ENCODE measurements at regions not wholly inside any gene's neighbourhood (a gene's known extent, or its start where the extent isn't known, plus 50 kb on each side); places are given as distances from the start of the nearest gene placed in this dataset.
"Not testable (repeated sequence)": the region's sequence is repeated elsewhere in the genome, so short reads cannot be mapped to it uniquely, and the experiment has no call there.

DNA sequence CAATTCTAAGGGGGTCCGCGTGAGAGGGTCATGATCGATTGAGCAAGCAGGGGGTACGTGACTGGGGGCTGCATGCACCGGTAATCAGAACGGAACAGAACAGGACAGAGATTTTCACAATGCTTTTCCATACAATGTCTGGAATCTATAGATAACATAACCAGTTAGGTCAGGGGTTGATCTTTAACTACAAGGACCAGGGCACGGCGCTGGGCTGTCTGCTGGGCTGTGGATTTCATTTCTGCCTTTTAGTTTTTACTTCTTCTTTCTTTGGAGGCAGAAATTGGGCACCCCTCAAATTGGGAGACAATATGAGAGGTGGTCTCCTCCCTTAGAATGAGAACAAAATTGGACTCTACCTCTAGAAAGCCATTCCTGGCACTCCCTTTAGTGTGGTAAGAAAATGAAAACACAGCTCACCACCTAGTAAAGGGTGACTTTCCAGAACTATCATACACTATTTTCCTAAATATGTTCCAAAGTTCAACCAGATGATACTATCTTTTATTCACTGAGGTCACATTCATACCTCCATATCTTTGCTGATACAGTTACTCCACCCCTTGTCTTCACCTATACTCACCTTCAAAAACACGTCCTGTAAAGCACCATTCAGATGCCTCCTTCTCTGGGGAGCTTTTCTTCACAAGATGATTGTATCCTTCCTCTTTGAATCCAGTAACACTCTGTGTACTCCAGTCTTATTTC, 1058.3 kb upstream of the SLIT2 start:
- DNase-seq: no peak

GRCh38 chr4:19191979-19192650, 1059.6 kb upstream of the SLIT2 start:
- DNase-seq: no peak

DNA sequence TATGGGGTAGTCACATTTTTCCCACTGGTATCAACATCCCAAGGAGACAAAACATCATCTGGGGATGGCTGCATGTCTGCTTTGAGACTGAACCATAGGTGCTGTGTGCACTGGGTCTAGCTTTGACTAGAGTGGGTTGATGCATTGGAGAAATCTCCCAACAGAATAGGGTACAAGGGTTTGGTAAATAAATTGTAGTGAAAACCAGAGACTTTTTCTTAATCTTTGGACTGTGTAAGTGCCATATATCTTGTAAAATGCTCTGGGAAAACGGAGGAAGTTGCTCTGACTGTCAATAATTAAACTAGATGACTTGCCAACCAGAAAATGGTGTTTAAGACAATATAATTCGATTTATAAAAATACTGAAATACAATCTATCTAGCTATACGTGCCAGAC, 1064.0 kb upstream of the SLIT2 start:
- no peak for DNase-seq

DNA sequence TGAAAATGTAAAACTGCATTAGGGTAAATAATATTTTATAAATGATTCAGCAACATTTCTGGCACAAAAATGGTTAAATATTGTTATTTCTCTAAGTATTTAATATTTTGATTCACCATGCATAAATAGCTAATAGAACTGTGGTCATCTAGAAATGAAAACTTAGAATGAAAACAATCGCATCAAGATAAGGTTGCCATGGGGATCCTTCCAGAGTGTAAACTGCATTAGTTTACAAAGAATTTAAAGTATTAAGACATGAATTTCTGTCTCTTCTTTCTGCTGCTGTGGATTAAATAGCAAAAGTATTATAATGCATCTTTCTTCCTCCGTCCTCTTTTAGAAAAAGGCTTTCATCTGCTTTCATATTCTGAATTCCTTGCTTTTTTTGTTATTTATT, 1064.6 kb upstream of the SLIT2 start:
- no peak for DNase-seq

DNA sequence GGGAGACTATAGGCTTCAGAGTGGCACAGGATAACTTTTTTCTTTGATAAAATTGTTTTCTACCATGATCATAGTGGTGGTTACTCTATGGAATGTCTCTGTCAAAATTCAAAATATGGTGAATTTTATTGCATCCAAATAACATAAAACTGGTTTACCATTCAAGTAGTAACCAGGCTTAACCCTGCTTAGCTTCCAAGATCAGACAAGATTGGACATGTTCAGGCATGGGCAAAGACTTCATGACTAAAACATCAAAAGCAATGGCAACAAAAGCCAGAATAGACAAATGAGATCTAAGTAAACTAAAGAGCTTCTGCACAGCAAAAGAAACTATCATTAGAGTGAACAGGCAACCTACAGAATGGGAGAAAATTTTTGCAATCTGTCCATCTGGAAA, 1070.1 kb upstream of the SLIT2 start:
- not testable (repeated sequence) for DNase-seq

DNA sequence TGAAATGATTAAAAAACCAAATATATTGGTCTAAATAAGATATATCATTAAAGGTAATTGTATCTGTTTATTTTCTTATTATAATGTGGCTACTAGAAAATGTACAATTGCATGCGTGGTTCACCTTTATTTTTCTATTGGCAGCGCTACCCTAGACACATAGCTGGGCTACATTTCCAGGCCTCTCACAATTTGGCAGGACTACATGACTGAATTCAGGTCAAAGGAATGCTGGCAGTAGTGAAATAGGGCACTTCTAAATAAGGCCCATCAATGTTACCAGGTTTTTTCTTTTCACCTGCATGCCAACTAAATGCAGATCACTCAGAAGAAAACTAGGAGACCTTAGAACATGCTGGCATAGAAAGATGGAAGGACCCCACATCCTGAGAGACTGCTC, 1072.9 kb upstream of the SLIT2 start:
- DNase-seq: no peak

DNA sequence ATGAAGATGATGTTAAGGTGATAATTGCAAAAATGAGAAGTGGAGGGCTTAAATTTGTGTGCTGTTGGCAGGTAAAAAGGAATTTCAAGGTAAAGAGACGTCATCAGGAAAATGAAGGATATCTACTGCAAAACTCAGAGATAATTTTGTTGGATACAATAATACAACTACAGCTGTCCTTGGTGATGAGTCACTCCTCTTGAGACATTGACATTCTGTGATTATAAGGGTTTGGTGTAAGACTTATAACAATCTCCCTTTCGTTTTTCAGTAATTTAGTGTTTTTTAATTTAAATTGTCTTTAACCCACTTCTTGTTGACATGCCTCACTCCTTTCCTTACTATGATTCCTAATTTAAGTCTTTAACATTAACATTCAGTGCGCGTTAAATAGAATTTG, 1074.1 kb upstream of the SLIT2 start:
- no peak for DNase-seq

GRCh38 chr4:19171832-19172231, 1079.9 kb upstream of the SLIT2 start:
- no peak for DNase-seq

- DNase-seq: no peak
Measured at GRCh38 chr4:19167311-19167710, 1084.4 kb upstream of the SLIT2 start.

- peak; percentile 3 for DNase-seq
Measured at GRCh38 chr4:19164334-19164733, 1087.4 kb upstream of the SLIT2 start.

DNA sequence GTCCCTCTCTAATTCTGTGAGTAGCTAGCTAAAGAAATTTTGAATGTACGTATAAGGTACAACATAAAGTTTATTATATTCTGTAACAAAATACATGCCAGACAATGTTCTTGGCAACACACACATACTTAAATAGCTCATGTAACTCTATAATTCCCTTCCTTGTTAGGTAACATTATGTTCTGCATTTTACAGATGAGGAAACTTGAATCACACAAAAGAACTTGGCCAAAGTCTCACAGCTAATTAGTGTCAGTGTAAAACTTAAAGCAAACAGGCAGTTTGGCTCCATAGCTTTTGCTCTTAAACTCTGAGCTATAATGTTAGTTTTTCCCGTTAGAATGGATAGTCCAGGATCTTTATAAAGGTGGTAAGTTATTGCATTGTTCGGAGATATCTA, 1091.8 kb upstream of the SLIT2 start:
- no peak for DNase-seq

GRCh38 chr4:19158107-19158809, 1093.4 kb upstream of the SLIT2 start:
- no peak for DNase-seq

DNA sequence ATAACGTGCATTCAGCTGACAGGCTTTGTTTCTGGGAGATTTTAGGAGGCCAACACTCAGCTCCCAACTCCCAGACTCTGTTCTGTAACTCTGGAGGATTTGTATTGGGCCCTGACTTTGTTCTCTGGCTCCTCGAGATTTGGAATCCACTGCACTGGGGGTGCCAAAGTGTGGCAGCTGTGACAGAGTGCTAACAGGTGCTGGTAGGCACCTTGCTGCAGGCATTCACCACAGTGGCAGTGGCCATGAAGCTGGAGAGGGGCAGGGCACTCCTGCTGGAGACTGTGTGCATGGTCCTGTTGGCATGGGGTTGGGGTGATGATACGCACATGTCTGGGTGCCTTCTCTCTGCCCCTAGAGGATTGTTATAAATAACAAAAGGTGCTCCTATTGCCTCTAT, 1094.9 kb upstream of the SLIT2 start:
- DNase-seq: no peak

DNA sequence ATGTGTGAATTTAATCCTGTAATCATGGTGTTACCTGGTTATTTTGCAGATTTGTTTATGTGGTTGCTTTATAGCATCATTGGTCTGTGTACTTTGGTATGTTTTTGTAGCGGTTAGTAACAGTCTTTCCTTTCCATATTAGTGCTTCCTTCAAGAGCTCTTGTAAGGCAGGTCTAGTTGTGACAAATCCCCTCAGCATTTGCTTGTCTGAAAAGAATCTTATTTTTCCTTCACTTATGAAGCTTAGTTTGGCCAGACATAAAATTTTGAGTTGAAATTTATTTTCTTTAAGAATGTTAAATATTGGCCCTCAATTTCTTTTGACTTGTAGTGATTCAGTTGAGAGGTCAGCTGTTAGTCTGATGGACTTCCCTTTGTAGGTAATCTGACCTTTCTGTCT, 1096.1 kb upstream of the SLIT2 start:
- DNase-seq: no peak

DNA sequence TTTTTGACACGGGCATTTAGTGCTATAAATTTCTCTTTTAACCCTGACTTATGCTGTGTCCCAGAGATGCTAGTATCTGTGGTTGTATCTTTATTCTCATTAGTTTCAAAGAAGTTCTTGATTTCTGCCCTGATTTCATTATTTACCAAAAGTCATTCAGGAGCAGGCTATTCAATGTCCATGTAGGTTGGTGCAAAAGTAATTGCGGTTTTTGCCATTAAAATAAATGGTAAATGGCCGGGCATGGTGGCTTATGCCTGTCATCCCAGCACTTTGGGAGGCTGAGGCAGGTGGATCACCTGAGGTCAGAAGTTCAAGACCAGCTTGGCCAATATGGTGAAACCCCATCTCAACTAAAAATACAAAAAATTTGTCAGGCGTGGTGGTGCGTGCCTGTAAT, 1097.4 kb upstream of the SLIT2 start:
- not testable (repeated sequence) for DNase-seq

GRCh38 chr4:19152264-19152663, 1099.4 kb upstream of the SLIT2 start:
- DNase-seq: no peak

DNA sequence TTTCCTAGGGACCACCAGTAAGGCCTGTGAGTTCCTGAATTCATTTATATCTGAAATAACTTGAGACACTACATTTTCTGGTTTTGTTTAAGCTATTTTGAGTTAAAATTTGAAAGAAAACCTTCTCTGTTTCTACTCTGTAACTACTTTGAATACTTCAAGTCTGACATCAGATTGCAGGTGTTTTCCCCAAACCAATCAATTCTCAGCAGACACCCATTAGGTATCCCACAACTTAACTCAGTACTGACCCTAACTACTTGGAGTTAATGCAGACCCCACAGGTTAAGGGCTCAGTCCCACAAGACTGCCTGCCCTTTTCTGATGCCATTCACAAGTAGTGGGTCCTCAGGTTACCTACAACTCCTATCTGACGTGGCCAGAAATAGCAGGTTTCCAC, 1100.0 kb upstream of the SLIT2 start:
- DNase-seq: no peak

- DNase-seq: no peak
Measured at GRCh38 chr4:19146038-19146437, 1105.7 kb upstream of the SLIT2 start.

DNA sequence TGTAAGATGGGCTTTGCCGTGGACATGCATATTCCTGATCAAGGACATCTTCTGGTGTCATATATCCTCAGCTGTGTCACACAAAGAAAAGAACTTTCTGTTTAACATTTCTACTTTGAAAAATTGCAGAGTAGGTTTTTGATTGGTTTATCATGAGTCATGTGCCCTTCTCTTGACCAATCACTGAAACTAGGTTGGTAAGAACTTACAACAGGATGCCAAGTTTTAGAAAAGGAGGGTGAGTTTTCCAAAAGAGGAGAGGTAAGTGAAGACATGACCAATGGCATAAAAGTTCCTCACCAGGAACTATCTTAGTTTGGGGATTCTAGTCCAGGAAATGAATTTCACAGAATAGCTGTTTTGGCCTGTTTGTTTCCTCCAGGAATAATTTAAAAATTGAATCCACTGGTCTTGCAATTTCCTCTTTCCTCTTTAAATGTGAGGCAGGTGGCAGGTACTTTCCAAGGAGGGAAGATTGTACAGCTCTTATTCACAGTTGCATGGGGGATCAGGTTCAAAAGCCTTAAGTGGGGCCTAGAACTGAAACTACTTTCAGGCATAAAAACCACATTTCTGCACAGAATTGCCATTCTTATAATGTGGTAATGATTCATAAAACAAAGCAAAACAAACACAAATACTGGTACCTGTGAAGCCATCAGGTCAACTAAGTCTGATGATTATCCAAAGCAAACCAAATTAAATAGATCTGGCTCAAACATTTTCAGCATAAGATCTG, 1114.5 kb upstream of the LCORL start:
- DNase-seq: no peak

DNA sequence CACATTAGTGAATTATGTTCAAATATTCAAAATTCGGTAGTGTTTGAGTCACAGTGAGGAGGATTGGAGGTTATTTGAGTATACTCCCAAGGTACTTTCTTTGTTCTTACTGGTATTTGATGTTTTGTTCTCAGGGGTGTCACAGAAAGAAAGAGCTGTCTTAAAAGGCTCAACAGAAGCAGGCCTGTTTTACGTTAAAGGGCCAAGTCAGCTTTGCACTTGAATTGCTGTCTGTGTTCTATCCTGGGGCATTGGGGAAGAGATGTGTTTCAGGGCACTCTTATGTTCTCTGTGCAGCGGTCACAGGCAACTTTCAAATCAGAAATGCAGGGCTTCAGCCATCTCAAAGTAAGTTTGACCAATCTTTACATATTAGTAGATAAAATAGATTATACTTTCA, 1113.1 kb upstream of the LCORL start:
- DNase-seq: no peak

DNA sequence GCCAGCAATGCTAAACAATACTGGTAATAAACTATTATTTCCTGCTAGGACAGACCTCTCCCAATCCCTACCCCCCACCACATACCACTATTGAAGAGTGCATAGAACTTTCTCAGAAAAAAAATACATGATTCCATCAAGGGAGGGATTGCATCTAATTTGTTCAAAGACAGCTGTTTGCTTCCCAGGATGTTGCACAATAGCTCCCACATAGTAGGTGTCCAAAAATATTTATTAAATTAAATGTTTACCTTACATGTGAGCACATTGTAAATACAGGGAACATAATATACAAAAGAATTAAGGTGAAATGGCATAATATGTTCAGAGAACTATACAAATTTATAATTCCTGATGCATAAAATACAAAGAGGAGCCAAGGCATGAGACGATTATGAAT, 1111.8 kb upstream of the LCORL start:
- DNase-seq: no peak

- DNase-seq: no peak
Measured at GRCh38 chr4:19130866-19131265, 1109.3 kb upstream of the LCORL start.

DNA sequence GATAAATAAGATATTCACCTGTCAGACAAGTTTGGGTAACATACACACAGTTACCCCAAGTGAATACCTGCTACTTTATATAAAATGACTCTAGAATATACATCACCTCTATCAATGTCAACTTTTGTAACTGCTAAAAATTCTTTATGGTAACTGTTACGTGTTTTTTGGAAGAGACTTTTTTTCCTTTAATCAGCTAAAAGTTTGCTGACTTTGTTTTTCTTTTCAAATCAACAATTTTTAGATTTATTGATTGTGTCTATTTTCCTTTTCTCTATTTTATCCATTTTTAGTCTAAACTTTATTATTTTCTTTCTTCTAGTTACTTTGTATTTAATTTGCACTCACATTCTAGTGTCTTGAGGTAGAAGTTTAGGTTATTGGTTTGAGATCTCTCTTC, 1106.6 kb upstream of the LCORL start:
- no peak for DNase-seq

GRCh38 chr4:19126903-19127302, 1105.3 kb upstream of the LCORL start:
- DNase-seq: no peak
